Activated CD8-positive, alpha-beta memory T cell treated with anti-CD3 and anti-CD28 coated beads, Interleukin-2, amount 50 U/mL, for 48 hours (primary cell): ENCODE measurements at regions not wholly inside any gene's neighbourhood (a gene's known extent, or its start where the extent isn't known, plus 50 kb on each side); places are given as distances from the start of the nearest gene placed in this dataset.

Source experiments
- DNase-seq: peaks from one replicate; pipeline ENCODE4 v3.0.0-alpha.2; 2020

DNA sequence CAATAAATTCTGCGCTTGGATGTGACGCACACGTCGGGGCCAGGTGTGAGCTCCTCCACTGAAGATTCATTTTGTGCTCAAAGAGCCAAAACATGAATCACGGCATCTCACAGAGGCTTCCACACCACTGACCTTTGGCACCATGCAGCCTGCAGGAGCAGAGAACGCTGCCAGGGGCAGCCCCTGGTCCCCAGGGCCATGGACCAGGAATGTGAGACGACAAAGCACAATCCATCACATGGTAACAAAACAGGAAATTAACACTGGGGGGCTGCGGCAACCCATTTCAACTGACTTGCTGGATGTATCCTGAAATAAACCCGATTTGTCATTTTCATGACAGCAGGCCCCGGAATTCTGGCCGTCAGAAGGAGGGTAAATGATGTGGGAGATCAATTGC is 167.5 kb upstream of the IGF1R start:
- DNase-seq = no peak

- DNase-seq = no peak
These were observed 164.7 kb upstream of the IGF1R start for GRCh38 chr15:98483575-98484130.

DNA sequence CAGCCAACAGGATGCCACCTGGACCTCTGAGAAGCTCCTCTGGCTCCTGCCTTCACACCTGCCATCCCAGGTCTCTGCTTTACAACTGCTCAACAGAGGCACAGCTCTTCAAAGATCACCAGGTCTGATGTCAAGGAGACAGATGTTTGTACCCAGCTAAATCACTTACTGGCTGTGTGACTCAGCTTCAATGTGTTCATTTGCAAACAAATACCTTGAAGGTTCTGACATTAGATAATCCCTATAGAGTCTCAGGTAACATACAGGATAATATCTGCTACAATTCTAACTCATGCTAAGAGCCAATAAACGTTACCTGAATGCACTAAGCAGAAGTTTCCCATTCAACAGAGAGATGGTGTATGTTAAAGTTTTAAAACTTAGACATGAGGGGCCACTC is 163.4 kb upstream of the IGF1R start:
- no peak for DNase-seq

- DNase-seq = no peak
These were observed 162.9 kb upstream of the IGF1R start for GRCh38 chr15:98485451-98485850.

DNA sequence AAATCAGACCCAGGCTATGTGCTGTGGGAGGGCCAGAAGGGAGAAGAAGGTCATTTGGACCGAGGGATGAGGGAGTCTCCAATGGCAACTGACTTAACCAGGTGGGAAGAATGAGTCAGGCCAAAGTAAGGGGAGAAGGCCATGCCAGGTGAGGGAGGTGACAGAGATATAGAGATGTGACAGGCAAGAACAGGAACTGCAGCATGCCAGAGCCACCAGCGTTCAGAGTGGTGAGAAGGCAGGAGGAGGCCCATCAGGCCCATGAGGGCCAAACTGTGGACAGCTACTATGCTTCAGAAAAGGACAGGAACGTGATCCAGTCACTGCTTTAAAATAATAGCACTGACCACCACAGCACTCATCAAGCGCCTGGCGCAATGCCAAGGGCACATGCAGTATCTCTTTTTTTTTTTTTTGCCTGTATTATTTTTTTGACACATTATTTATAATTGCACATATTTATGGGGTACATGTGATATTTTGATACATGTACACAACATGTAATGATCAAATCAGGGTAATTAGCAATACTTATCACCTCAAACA is 154.3 kb upstream of the IGF1R start:
- DNase-seq = no peak

DNA sequence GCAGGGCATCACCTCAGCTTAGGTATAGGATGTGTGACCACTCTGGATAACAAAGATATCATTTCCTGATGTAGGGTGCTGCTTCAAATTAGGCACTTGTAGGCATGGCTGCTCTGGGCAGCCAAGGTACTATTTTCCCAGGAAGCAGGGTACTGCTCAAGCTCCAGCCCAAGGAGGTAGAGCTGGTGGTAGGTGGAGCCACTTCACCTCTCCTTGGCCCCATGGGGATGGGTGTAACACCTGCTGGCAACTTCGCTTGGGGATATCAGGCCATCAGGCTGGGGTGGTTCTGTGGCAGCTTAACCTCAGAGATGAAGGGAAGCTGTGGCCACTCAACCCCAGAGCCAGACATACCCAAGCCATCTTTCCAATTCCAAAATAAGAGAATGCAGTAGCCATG is 147.1 kb upstream of the IGF1R start:
- DNase-seq = no peak

- DNase-seq = no peak
These were observed 146.7 kb upstream of the IGF1R start for GRCh38 chr15:98501632-98502031.

- no peak for DNase-seq
These were observed 144.4 kb upstream of the IGF1R start for GRCh38 chr15:98503970-98504369.

- peak; percentile 25 for DNase-seq
These were observed 143.3 kb upstream of the IGF1R start for GRCh38 chr15:98504998-98505397.

GRCh38 chr15:98505611-98506031 is 142.7 kb upstream of the IGF1R start:
- no peak for DNase-seq

DNA sequence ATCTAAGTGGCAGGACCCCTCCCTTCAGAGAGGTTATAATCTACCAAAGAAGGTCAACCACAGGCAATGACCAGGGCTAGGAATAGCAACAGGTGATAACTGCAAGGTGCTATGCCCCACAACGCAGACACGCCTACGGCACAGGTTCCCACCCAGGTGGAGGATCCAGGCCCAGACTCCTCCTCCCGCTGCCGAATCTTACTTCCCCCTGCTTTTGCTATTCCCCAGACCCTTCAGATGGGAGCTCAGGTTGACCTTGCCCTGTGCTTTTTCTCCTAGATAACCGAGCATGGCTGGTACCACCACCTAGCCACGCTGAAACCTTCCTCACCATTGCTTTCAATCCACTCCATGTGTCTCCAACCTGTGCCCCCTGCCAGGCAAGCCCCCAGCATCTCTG is 142.2 kb upstream of the IGF1R start:
- DNase-seq = no peak

- peak; percentile 29 for DNase-seq
These were observed 141.6 kb upstream of the IGF1R start for GRCh38 chr15:98506711-98507110.

GRCh38 chr15:98513428-98513986 is 134.8 kb upstream of the IGF1R start:
- no peak for DNase-seq

GRCh38 chr15:98514034-98514622 is 134.2 kb upstream of the IGF1R start:
- no peak for DNase-seq

- peak; percentile 66 for DNase-seq
These were observed 129.3 kb upstream of the IGF1R start for GRCh38 chr15:98518823-98519561.

DNA sequence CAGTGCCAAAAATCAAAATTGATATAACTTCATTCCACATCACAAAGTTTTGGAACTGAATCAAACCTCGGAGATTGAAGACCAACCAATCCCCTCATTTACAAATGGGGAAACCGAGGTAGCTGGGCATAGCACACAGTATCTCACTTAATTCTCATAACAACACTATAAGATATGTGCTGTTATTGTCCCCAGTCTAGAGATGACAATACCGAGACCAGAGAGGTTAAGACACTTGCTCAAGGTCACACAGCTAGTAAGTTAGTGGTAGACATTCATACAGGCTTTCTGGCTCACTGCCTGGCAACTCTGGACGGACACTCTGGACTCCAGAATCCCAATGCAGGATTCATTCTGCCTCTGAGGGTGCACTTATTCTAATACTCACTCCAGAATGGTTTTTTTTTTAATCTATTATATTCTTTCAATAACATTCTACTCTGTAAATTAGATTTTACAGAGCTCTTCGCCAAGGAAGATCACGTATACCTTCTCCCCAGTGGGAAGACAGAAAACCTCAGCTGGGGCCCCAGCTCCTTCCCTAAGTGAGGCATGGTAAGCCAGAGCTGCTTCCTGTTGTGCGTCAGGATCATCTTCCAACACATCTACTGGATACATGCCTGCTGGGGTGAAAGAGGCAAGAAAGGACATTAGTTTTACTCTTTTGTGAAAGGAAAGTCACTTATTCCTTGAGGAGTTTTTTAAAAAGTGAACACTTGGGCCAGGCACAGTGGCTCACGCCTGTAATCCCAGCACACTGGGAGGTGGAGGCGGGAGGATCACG is 128.4 kb upstream of the IGF1R start:
- no peak for DNase-seq

- DNase-seq = no peak
These were observed 126.2 kb upstream of the IGF1R start for GRCh38 chr15:98522127-98522526.

- no peak for DNase-seq
These were observed 124.3 kb upstream of the IGF1R start for GRCh38 chr15:98523912-98524662.

- no peak for DNase-seq
These were observed 123.3 kb upstream of the IGF1R start for GRCh38 chr15:98524838-98525660.

- no peak for DNase-seq
These were observed 122.7 kb upstream of the IGF1R start for GRCh38 chr15:98525661-98526001.

- DNase-seq = no peak
These were observed 122.2 kb upstream of the IGF1R start for GRCh38 chr15:98526094-98526493.
